C4-2B (cell line): ENCODE measurements at regions not wholly inside any gene's neighbourhood (a gene's known extent, or its start where the extent isn't known, plus 50 kb on each side); places are given as distances from the start of the nearest gene placed in this dataset.
"Not testable (repeated sequence)": the region's sequence is repeated elsewhere in the genome, so short reads cannot be mapped to it uniquely, and the experiment has no call there.

ENCODE experiments used
- H3K27ac ChIP-seq: fragments of 450-650 bp; 2 replicates; pipeline ENCODE4 v1.5.1; 2017
- ZFX ChIP-seq: fragments of 450-650 bp; IDR thresholded peaks from 2 replicates; pipeline ENCODE4 v1.6.1; 2017
- TF ChIP-seq, protein P1 (sequence below): fragments of 450-650 bp; conservative IDR thresholded peaks from 2 replicates; pipeline ENCODE4 v1.5.1; 2017; ENCODE audit warnings: mild to moderate bottlenecking

DNA sequence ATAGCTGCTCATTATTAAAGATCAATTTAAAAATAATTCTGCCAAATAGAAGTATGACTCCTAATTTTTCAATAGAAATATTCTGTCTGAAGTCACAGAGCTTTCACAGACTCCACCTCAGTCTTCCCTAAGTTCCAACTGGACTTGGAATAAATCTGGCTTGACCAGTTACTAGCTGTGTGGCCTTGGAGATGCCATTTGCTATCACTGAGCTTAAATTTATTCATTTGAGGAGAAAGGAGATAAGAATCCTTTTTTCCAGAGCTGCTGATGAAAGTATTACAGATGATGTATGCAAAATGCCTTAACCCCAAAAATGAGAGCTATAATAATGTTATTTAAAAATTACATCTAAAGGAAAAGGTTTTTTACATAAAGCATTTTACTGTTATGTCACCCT, 125.0 kb downstream of the GJA1 start:
- H3K27ac ChIP-seq, result no peak overlapping the region
- TF ChIP-seq, protein P1, sequence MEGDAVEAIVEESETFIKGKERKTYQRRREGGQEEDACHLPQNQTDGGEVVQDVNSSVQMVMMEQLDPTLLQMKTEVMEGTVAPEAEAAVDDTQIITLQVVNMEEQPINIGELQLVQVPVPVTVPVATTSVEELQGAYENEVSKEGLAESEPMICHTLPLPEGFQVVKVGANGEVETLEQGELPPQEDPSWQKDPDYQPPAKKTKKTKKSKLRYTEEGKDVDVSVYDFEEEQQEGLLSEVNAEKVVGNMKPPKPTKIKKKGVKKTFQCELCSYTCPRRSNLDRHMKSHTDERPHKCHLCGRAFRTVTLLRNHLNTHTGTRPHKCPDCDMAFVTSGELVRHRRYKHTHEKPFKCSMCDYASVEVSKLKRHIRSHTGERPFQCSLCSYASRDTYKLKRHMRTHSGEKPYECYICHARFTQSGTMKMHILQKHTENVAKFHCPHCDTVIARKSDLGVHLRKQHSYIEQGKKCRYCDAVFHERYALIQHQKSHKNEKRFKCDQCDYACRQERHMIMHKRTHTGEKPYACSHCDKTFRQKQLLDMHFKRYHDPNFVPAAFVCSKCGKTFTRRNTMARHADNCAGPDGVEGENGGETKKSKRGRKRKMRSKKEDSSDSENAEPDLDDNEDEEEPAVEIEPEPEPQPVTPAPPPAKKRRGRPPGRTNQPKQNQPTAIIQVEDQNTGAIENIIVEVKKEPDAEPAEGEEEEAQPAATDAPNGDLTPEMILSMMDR, result no peak
- no peak for TF ChIP-seq ZFX

GRCh38 chr6:121563286-121563685, 127.8 kb downstream of the GJA1 start:
- H3K27ac ChIP-seq, result no peak overlapping the region
- TF ChIP-seq, protein P1, result no peak
- no peak for TF ChIP-seq ZFX

- H3K27ac ChIP-seq, result not testable (repeated sequence)
Observed at GRCh38 chr6:121564529-121564928, 129.1 kb downstream of the GJA1 start.

- TF ChIP-seq ZFX, result no peak
- TF ChIP-seq, protein P1, result no peak
- no peak overlapping the region for H3K27ac ChIP-seq
Observed at GRCh38 chr6:121571455-121571854, 136.0 kb downstream of the GJA1 start.

GRCh38 chr6:121573481-121573880, 138.0 kb downstream of the GJA1 start:
- H3K27ac ChIP-seq, result no peak overlapping the region
- TF ChIP-seq, protein P1, result no peak
- no peak for TF ChIP-seq ZFX

GRCh38 chr6:121578216-121578615, 142.8 kb downstream of the GJA1 start:
- no peak overlapping the region for H3K27ac ChIP-seq
- TF ChIP-seq ZFX, result no peak
- TF ChIP-seq, protein P1, result no peak

DNA sequence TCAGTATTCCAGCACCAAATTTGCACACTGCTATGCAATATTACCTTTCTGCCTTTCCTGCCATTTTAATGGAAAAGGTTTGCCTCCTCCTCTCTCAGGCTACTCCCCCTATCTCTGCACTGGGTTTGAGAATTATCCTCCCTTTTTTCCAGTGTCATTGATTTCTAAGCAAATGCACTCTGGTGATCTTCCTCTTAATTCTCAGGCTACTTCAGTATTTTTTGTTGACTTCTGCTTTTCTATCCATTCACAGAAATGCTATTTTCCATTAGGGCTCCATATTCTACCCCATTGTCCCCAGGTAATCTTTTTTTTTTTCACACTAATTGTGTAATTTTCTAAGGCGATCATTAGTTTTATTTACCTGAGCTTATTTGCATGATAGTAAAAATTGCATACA, 144.0 kb downstream of the GJA1 start:
- H3K27ac ChIP-seq, result no peak overlapping the region
- TF ChIP-seq, protein P1, result no peak
- no peak for TF ChIP-seq ZFX

- H3K27ac ChIP-seq, result no peak overlapping the region
- TF ChIP-seq, protein P1, result no peak
- TF ChIP-seq ZFX, result no peak
Observed at GRCh38 chr6:121581327-121581726, 145.9 kb downstream of the GJA1 start.
